ENCODE measurements at regions not wholly inside any gene's neighbourhood (a gene's known extent, or its start where the extent isn't known, plus 50 kb on each side); places are given as distances from the start of the nearest gene placed in this dataset.

GRCh38 chr11:87849216-87849615, 326.0 kb downstream of the RAB38 start:
- TF ChIP-seq POLR2A (IDR thresholded peaks at IDR 0.05) (no peak), CTCF (IDR thresholded peaks at IDR 0.05) (no peak)

Data from lower leg skin (tissue), 3 donors.